GM18867 (cell line): ENCODE measurements at regions not wholly inside any gene's neighbourhood (a gene's known extent, or its start where the extent isn't known, plus 50 kb on each side); places are given as distances from the start of the nearest gene placed in this dataset.

Source experiments
- ATAC-seq: cut with Tn5 transposase; IDR thresholded peaks from one replicate; pipeline ENCODE4 v1.9.1; 2021; ENCODE audit warnings: mild to moderate bottlenecking, moderate library complexity; ENCODE audit not compliant: unreplicated experiment

- ATAC-seq = no peak
Measured at GRCh38 chr18:78677483-78678317, 301.9 kb upstream of the SALL3 start.

- no peak for ATAC-seq
Measured at GRCh38 chr18:78678318-78678695, 301.3 kb upstream of the SALL3 start.

GRCh38 chr18:78679031-78679430 is 300.6 kb upstream of the SALL3 start:
- ATAC-seq = no peak

DNA sequence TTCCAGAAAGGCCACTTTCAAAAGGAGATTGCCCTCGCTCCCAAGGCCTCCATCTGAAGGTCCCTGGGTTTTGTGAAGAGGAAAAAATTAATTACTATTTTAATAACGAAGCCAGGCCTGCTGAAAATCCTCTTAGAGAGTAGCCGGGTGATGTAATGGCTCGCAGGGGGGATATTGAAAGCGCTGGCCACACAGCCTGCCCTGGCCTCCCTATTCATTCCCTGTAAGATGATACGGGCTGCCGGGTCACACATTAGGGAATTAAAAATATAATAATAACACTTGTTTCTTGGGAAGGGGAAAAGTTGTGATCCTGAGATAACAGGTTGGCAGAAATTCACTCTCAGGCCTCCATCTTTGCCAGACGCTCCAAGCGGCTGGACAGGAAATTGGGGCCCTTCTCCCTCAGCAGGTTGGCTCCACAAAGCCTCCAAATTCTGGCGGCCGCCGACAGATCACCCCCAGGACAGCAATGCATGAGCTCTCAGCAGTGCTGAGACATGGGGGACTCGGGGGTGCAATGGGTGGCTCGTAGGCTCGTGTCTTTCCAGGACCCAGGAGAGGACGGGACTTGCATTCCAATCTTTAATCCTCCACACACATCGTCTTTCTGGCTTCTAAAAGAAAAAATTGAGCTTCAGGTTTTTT is 299.9 kb upstream of the SALL3 start:
- ATAC-seq = no peak

- no peak for ATAC-seq
Measured at GRCh38 chr18:78681396-78681795, 298.2 kb upstream of the SALL3 start.

GRCh38 chr18:78681934-78682333 is 297.7 kb upstream of the SALL3 start:
- no peak for ATAC-seq

DNA sequence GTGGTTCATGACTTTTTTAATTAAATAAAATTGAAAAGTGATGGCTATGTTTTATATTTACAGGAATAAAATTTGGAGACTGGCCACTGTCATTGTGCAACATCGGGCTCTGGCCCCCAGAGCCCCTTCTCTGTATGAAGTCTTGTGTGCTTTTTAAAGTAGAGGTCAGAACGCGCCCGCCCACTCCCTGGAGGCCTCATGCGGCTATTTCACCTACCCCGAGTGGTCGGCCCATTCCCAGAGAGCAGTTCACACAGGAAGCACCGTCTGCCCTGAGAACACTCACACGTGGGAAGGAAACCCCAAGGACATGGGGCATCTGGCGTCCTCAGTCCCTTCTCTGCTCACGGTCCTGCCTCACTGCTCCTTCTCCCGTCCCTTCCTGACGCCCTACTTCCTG is 296.9 kb upstream of the SALL3 start:
- ATAC-seq = no peak

GRCh38 chr18:78683191-78684010 is 296.2 kb upstream of the SALL3 start:
- no peak for ATAC-seq

GRCh38 chr18:78685250-78685979 is 294.2 kb upstream of the SALL3 start:
- ATAC-seq = no peak

DNA sequence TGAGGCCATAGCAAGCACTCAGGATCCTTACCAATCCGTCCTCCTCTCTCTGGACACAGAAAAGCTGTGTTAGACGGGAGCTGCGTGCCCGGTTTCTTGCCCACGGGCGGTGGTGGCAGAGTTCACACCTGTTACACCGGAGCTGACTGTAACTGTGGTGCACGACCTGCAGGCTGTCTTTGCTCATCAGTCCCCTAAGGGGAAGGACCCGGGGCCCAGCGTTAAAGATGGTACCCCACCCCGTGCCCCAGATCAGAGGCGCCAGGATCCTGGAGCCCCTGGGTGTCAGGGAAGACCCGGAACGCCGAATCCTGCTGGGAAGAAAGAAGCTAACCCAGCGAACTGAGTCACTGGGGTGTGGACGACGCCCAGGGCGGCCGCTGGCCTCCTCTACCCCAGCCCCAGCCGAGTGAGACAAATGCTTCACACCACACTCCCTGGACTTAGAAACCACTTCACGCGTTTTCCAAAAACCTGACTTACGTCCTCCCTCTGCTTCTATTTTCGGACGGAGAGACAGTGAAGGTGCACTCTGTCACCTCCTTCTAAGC is 293.6 kb upstream of the SALL3 start:
- no peak for ATAC-seq

- ATAC-seq = no peak
Measured at GRCh38 chr18:78686976-78687685, 292.5 kb upstream of the SALL3 start.

DNA sequence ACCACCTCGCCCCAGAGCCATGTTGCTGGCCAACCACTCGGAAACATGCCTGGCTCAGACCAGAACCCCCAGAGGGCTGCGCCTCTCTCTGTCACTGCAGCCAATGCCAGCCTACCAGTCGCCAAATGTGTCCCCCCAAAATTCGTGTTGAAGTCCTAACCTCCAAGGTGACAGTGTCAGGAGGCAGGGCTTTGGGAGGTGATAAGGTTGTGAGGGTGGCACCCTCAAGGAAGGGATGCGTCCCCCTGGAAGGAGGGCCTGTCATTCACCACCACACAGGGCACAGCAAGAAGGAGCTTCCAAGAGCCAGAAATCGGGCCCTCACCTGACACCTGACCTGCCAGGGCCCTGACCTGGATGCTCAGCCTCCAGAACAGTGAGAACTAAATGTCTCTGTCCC is 291.9 kb upstream of the SALL3 start:
- ATAC-seq = no peak

DNA sequence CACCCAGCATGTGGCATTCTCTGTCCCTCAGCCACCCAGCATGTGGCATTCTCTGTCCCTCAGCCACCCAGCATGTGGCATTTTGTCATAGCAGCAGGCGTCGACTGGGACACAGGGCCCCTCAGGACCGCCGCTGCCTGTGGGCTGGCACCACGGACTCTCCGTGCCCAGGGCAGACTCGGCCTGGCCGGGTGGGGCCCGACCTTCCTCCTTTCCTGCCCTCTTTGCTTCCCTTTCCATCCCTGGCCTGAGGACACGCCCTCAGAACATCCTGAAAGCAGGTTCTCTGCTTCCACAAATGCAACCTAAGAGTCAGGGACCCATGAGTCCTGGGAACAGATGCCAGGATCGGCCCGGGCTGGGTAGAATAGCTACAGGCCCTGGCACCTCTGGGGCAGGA is 291.4 kb upstream of the SALL3 start:
- no peak for ATAC-seq

DNA sequence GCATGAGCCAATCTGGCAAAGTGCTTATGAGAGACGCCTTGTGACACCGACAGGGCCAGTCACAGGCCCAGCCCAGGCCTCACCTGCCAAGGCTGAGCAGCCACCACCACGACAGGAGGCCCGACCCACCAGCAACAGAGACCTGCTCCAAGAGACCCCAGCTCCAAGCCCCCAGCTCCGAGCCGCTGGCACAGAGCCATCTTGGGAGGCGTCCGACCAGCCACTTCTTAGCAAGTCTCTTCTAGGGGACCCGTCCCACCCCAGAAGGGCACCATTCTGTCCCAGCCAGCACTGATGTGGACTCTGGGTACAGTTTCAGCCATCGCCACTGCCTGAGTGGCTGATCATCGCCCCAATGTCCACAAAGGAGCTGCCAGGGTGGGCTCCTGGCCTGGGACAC is 290.7 kb upstream of the SALL3 start:
- ATAC-seq = no peak

GRCh38 chr18:78689606-78690005 is 290.0 kb upstream of the SALL3 start:
- no peak for ATAC-seq

DNA sequence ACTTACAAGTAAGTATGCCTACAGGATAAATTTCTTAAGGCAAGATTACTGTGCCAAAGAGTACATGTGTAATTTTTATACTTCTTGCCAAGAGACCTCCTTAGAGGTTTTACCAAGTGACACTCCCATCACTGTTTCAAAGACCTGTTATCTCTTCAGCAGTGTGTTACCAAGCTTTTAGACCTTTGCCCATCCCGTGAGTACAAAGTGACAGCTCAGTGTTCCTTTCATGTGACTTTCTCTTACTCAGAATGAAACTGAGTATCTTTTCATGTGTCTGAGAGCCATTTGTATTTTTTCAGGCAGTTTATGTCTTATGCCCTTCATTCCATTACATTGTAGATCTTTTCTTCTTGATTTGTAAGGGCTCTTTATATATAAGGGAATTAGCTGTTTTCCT is 287.5 kb upstream of the SALL3 start:
- ATAC-seq = no peak

- ATAC-seq = no peak
Measured at GRCh38 chr18:78693429-78693828, 286.2 kb upstream of the SALL3 start.

GRCh38 chr18:78696698-78697435 is 282.8 kb upstream of the SALL3 start:
- ATAC-seq = no peak

DNA sequence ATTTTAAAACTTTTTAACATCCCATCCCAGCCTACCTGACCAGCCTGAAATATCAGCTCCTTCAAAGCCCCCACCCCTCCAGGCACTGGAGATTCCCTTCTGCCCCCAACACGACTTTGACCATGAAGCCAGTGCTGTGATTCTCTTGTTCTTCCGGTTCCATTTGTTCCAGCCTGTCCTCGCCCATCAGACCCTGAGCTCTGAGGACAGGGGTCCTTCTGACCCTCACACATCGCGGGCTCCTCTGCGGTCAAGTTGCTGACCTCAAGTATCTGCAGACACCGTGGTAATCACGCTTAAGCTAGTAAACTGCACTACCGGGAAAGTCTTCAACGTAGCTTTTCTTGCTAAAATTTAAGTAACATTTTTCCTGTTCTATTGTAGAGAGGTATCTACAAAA is 282.2 kb upstream of the SALL3 start:
- no peak for ATAC-seq
